K562 (cell line): ENCODE measurements at regions not wholly inside any gene's neighbourhood (a gene's known extent, or its start where the extent isn't known, plus 50 kb on each side); places are given as distances from the start of the nearest gene placed in this dataset.

Experiments used
- ATAC-seq: fragments of 200-7000 bp; cut with Tn5 transposase; 3 replicates; pipeline ENCODE4 v1.9.1; 2020; ENCODE audit warnings: moderate library complexity
- BruUV-seq: library from RNA; stranded (reverse); fragments of 400-500 nt; replicated peaks from 2 replicates; lab custom pipeline; 2021; lab: Mats Ljungman, UMichigan
- CTCF ChIA-PET: fragments of 300-600 bp; formaldehyde crosslinking; extraction: SDS; loops from one replicate; lab custom pipeline; 2021; ENCODE audit warnings: low intra/inter-chr PET ratio; lab: Yijun Ruan, JAX
- POLR2A ChIA-PET: fragments of 300-600, 350-650 bp; sonication (Branson Sonifier 250); formaldehyde crosslinking; extraction: SDS; loops from one replicate; lab custom pipeline; 2021; ENCODE audit warnings: antibody characterized with exemption, inconsistent platforms; lab: Yijun Ruan, JAX
- DNase-seq, 4 experiments: peaks; one replicate each; pipeline versions ENCODE4 v3.0.0 to v3.0.0-alpha.2; 2011 to 2018; ENCODE audit warnings: low spot score in 3 of 4, mixed read lengths in 3 of 4; ENCODE audit errors: extremely low read depth in 1 of 4
- FAIRE-seq: peaks from 2 replicates; lab custom pipeline; 2011; peaks lifted over from hg19 to GRCh38; lab: Jason Lieb, UNC
- H2AFZ ChIP-seq: 2 replicates; pipeline ENCODE4 v1.6.0; 2011; ENCODE audit warnings: low read depth, low read length, control low read depth, inconsistent platforms
- H3K27ac ChIP-seq: fragments of 200-600 bp; 3 replicates; pipeline ENCODE4 v1.8.0; 2011; ENCODE audit warnings: low read depth, mild to moderate bottlenecking, control low read depth, inconsistent platforms, low read length, moderate library complexity, mixed read lengths; ENCODE audit errors: extremely low read depth
- H3K27me3 ChIP-seq, 2 experiments: fragments of 300-600 bp in 1 of 2; 2 replicates in 1 of 2; 3 replicates in 1 of 2; pipeline versions ENCODE4 v1.6.0 to v1.8.0; 2011; ENCODE audit warnings: inconsistent platforms in 2 of 2, low read length in 2 of 2, mild to moderate bottlenecking in 1 of 2, mixed read lengths in 1 of 2, moderate library complexity in 1 of 2; ENCODE audit not compliant: control insufficient read depth in 2 of 2, insufficient read depth in 2 of 2
- H3K36me3 ChIP-seq: fragments of 300-600 bp; 3 replicates; pipeline ENCODE4 v1.8.0; 2011; ENCODE audit warnings: mild to moderate bottlenecking, low read length, inconsistent platforms; ENCODE audit not compliant: control insufficient read depth, insufficient read depth
- H3K4me1 ChIP-seq, 2 experiments: fragments of 200-600 bp in 1 of 2; replicated peaks in 1 of 2; 2 replicates in 1 of 2; 3 replicates in 1 of 2; pipeline versions ENCODE4 v1.5.1 to v1.8.0; 2011; ENCODE audit warnings: inconsistent platforms in 2 of 2, low read length in 2 of 2, mild to moderate bottlenecking in 1 of 2, mixed read lengths in 1 of 2, moderate library complexity in 1 of 2; ENCODE audit not compliant: control insufficient read depth in 2 of 2, insufficient read depth in 2 of 2
- H3K4me2 ChIP-seq: 2 replicates; pipeline ENCODE4 v1.6.1; 2011; ENCODE audit warnings: low read length, control low read depth, inconsistent platforms, mixed read lengths; ENCODE audit not compliant: insufficient read depth
- H3K4me3 ChIP-seq: fragments of 200-600 bp; sonication (generic), shearing (Covaris generic); 2 replicates; pipeline ENCODE4 v1.5.1; 2016; ENCODE audit warnings: control low read depth, inconsistent platforms
- H3K79me2 ChIP-seq: fragments of 200-600 bp; 3 replicates; pipeline ENCODE4 v1.8.0; 2011; ENCODE audit warnings: low read length, inconsistent platforms; ENCODE audit not compliant: control insufficient read depth, insufficient read depth
- H3K9ac ChIP-seq, 2 experiments: 2 replicates each; pipeline versions ENCODE4 v1.6.0 to v1.6.1; 2011; ENCODE audit warnings: low read depth in 2 of 2, low read length in 2 of 2, control low read depth in 1 of 2, inconsistent platforms in 1 of 2, mild to moderate bottlenecking in 1 of 2, mixed read lengths in 1 of 2; ENCODE audit not compliant: insufficient read depth in 1 of 2
- H3K9me1 ChIP-seq: one replicate; pipeline ENCODE4 v1.6.0; 2011; ENCODE audit warnings: inconsistent platforms, mild to moderate bottlenecking, low read length, moderate library complexity; ENCODE audit not compliant: control insufficient read depth, insufficient read depth
- H3K9me3 ChIP-seq: replicated peaks from 2 replicates; pipeline ENCODE4 v1.5.1; 2011; ENCODE audit warnings: low read depth, low read length, inconsistent platforms; ENCODE audit not compliant: control insufficient read depth, insufficient read depth
- H4K20me1 ChIP-seq: replicated peaks from 2 replicates; pipeline ENCODE4 v1.6.1; 2011; ENCODE audit warnings: low read length, inconsistent platforms, mixed read lengths; ENCODE audit not compliant: control insufficient read depth, insufficient read depth
- BCOR ChIP-seq: fragments of 450-650 bp; IDR thresholded peaks from 2 replicates; pipeline ENCODE4 v1.6.1; 2016
- EHMT2 ChIP-seq: fragments of 450-650 bp; IDR thresholded peaks from 2 replicates; pipeline ENCODE4 v1.6.1; 2018; ENCODE audit warnings: antibody characterized with exemption
- FOXA3 ChIP-seq, 2 experiments: fragments of 450-650 bp in 1 of 2; sonication (generic) in 1 of 2; formaldehyde crosslinking; IDR thresholded peaks in 1 of 2; conservative IDR thresholded peaks in 1 of 2; 2 replicates each; pipeline versions ENCODE4 v1.4.0 to v1.8.0; 2020 to 2022; ENCODE audit warnings: mild to moderate bottlenecking in 2 of 2, missing genetic modification reagents in 1 of 2
- HNRNPUL1 ChIP-seq: fragments of 200-400 bp; formaldehyde crosslinking; IDR thresholded peaks from 2 replicates; pipeline ENCODE4 v1.6.1; 2017; ENCODE audit warnings: low read length
- KDM5B ChIP-seq: fragments of 200-600 bp; sonication (generic); IDR thresholded peaks from 2 replicates; pipeline ENCODE4 v1.6.1; 2012; ENCODE audit warnings: low read depth, mild to moderate bottlenecking, moderate library complexity, low read length, control low read depth, inconsistent platforms; ENCODE audit not compliant: insufficient replicate concordance
- MEIS2 ChIP-seq: fragments of 450-650 bp; IDR thresholded peaks from 2 replicates; pipeline ENCODE4 v1.6.1; 2014; ENCODE audit warnings: mild to moderate bottlenecking; ENCODE audit not compliant: partially characterized antibody
- NCOA2 ChIP-seq, 2 experiments: fragments of 450-650 bp; IDR thresholded peaks; 2 replicates each; pipeline ENCODE4 v1.6.1; 2018; ENCODE audit warnings: mild to moderate bottlenecking in 2 of 2, moderate library complexity in 1 of 2; ENCODE audit not compliant: partially characterized antibody in 2 of 2
- NFXL1 ChIP-seq: fragments of 450-650 bp; formaldehyde crosslinking; IDR thresholded peaks from 2 replicates; pipeline ENCODE4 v1.4.0; 2021; ENCODE audit warnings: mild to moderate bottlenecking
- POLR2AphosphoS2 ChIP-seq: IDR thresholded peaks from 2 replicates; pipeline ENCODE4 v1.6.1; 2012; ENCODE audit warnings: low read length, improper control_type of control experiment
- RBM17 ChIP-seq: fragments of 200-400 bp; formaldehyde crosslinking; IDR thresholded peaks from 2 replicates; pipeline ENCODE4 v1.6.1; 2017; ENCODE audit warnings: low read depth, mild to moderate bottlenecking, low read length, borderline replicate concordance
- SUPT5H ChIP-seq: fragments of 450-650 bp; IDR thresholded peaks from 2 replicates; pipeline ENCODE4 v1.6.1; 2016
- ZNF143 ChIP-seq: sonication (generic); formaldehyde crosslinking; IDR thresholded peaks from 2 replicates; pipeline ENCODE4 v1.9.0; 2022; ENCODE audit warnings: mild to moderate bottlenecking, missing genetic modification reagents
- ZNF253 ChIP-seq: fragments of 250-450 bp; sonication (Bioruptor Pico); conservative IDR thresholded peaks from 2 replicates; pipeline ENCODE4 v1.6.1; 2021; ENCODE audit warnings: mild to moderate bottlenecking
- ZNF583 ChIP-seq: fragments of 250-450 bp; sonication (Bioruptor Pico); IDR thresholded peaks from 2 replicates; pipeline ENCODE4 v1.4.0; 2020
- ZNF766 ChIP-seq: fragments of 200-800 bp; sonication (Bioruptor generic); conservative IDR thresholded peaks from 2 replicates; pipeline ENCODE4 v1.6.1; 2016; ENCODE audit warnings: missing genetic modification characterization, missing compliant biosample characterization
- WGBS: fragments of 100-300 bp; shearing (Covaris generic); methylation state at CpG from one replicate; pipeline ENCODE4 v1.1.6; 2016; ENCODE audit warnings: low coverage, mixed read lengths; ENCODE audit not compliant: insufficient coverage; ENCODE audit errors: missing lambda C conversion rate; 5-methylcytosine and 5-hydroxymethylcytosine counted together
- in situ Hi-C: fragments of 300-500 bp; cut with MboI; formaldehyde crosslinking; loops from 4 replicates; pipeline ENCODE4 v1.15.0; 2018; ENCODE audit warnings: inconsistent platforms, mixed read lengths
- intact Hi-C: fragments of 100-400 bp; cut with micrococcal nuclease; formaldehyde crosslinking; loops from 2 replicates; pipeline ENCODE4 v1.14.2; 2022
- TF ChIP-seq, protein P1 (sequence below): fragments of 450-650 bp; formaldehyde crosslinking; IDR thresholded peaks from 2 replicates; pipeline ENCODE4 v1.4.0; 2022; ENCODE audit warnings: missing genetic modification characterization

DNA sequence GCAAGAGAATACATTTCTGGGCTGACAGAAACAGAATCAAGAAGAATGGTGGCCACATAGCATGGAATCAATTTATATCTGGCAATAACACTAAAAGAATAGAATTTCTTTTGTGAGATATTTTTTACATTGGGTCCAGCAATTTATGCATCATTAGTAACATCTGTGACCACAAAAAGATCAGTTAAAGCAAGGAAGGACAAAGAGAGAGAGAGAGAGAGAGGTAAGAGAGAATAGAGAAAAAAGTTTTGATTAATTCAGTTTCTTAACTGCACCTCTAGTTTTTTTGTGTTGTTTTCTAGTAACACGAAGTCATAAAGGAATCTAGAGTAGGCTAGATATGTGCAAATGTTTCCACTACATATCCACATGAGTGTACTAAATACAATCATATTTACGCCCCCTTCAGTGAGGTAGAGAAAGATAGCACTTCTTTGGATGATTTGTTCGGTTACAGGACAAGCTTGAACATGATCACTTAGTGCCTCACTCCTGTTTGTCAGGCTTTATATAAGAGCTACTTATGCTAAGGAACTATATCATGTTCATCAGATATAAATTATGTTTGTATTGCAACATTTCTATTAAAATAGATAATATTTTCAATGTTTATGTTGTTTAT, 247.4 kb upstream of the COL3A1 start:
- WGBS = 2% methylated on average over 3 of the region's 3 CpGs
- Histone ChIP-seq H3K4me2 (no peak overlapping the region), H3K4me3 (no peak overlapping the region)
- in situ Hi-C loops = no loop called here
- ChIA-PET POLR2A (no interaction called here), CTCF (no interaction called here)
- no peak for FAIRE-seq
- TF ChIP-seq SUPT5H = no peak
- TF ChIP-seq POLR2AphosphoS2 = no peak
- TF ChIP-seq, all 486 proteins: peak for 0
- H3K36me3 ChIP-seq = no peaks in the 10 kb centered on the region
- H3K9ac ChIP-seq = no peak overlapping the region
- no peak overlapping the region for H2AFZ ChIP-seq
- H3K27ac ChIP-seq = no peak overlapping the region
- H3K27me3 ChIP-seq = no peaks in the 10 kb centered on the region
- no peak for ATAC-seq
- H3K79me2 ChIP-seq = no peaks in the 10 kb centered on the region
- DNase-seq = no peak
- H3K9me1 ChIP-seq = no peaks in the 10 kb centered on the region
- intact Hi-C loops = no loop called here
- no peaks in the 10 kb centered on the region for H3K9me3 ChIP-seq
- no peaks in the 10 kb centered on the region for H3K4me1 ChIP-seq
- no TSS peak for BruUV-seq
- H4K20me1 ChIP-seq = no peaks in the 10 kb centered on the region

DNA sequence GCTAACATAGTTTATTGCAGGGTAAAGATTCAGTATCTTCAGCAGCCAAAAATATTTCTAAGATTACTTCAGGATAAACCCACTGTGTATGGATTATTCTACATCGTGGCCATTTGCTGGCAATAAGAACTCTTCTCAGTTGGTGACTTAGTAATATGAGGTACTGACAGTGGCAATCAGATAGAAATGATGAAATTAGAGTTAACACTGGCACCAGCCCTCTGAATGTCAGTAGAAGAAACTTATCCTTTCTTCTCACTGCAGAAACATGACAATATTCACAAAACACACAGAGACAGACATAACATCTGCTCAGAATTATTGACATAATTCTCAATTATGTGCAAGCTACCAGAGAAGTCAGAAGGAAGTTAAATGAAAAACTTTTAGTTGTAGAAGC, 246.3 kb upstream of the COL3A1 start:
- FAIRE-seq = no peak
- no peaks in the 10 kb centered on the region for H3K79me2 ChIP-seq
- WGBS = 0% methylated on average over 1 of the region's 1 CpG
- in situ Hi-C loops = no loop called here
- H3K9ac ChIP-seq = no peak overlapping the region
- TF ChIP-seq, protein P1, sequence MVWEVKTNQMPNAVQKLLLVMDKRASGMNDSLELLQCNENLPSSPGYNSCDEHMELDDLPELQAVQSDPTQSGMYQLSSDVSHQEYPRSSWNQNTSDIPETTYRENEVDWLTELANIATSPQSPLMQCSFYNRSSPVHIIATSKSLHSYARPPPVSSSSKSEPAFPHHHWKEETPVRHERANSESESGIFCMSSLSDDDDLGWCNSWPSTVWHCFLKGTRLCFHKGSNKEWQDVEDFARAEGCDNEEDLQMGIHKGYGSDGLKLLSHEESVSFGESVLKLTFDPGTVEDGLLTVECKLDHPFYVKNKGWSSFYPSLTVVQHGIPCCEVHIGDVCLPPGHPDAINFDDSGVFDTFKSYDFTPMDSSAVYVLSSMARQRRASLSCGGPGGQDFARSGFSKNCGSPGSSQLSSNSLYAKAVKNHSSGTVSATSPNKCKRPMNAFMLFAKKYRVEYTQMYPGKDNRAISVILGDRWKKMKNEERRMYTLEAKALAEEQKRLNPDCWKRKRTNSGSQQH (CRISPR knock-in tag) = no peak
- no peak for TF ChIP-seq EHMT2
- no peak for TF ChIP-seq BCOR
- TF ChIP-seq ZNF253 (CRISPR knock-in tag) = no peak
- TF ChIP-seq ZNF766 = no peak
- no peak for TF ChIP-seq NFXL1
- TF ChIP-seq HNRNPUL1 = no peak
- TF ChIP-seq ZNF143 (CRISPR knock-in tag) = no peak
- no peak for TF ChIP-seq RBM17
- no peak for TF ChIP-seq KDM5B
- TF ChIP-seq NCOA2 (IDR thresholded peaks at IDR 0.05; ENCODE audit: partially characterized antibody in 2 of 2) = no peak
- no peak for TF ChIP-seq ZNF583 (CRISPR knock-in tag)
- no peak for TF ChIP-seq MEIS2
- no peak for TF ChIP-seq FOXA3 (CRISPR knock-in tag; conservative IDR thresholded peaks at IDR 0.05 in 1 of 2, IDR thresholded peaks at IDR 0.05 in 1 of 2)
- TF ChIP-seq, all 486 proteins: peak for 0
- no peak overlapping the region for H3K4me3 ChIP-seq
- BruUV-seq = no TSS peak
- ChIA-PET CTCF (no interaction called here), POLR2A (no interaction called here)
- H2AFZ ChIP-seq = no peak overlapping the region
- H3K27ac ChIP-seq = no peak overlapping the region
- DNase-seq (no peak), ATAC-seq (no peak)
- no peaks in the 10 kb centered on the region for H4K20me1 ChIP-seq
- H3K27me3 ChIP-seq = no peaks in the 10 kb centered on the region
- no peak overlapping the region for H3K4me2 ChIP-seq
- intact Hi-C loops = no loop called here
- no peaks in the 10 kb centered on the region for H3K36me3 ChIP-seq
- H3K9me3 ChIP-seq = no peaks in the 10 kb centered on the region
- no peaks in the 10 kb centered on the region for H3K4me1 ChIP-seq
- no peaks in the 10 kb centered on the region for H3K9me1 ChIP-seq
